ENCODE measurements at regions not wholly inside any gene's neighbourhood (a gene's known extent, or its start where the extent isn't known, plus 50 kb on each side); places are given as distances from the start of the nearest gene placed in this dataset.
"Not testable (repeated sequence)": the region's sequence is repeated elsewhere in the genome, so short reads cannot be mapped to it uniquely, and the experiment has no call there.

DNA sequence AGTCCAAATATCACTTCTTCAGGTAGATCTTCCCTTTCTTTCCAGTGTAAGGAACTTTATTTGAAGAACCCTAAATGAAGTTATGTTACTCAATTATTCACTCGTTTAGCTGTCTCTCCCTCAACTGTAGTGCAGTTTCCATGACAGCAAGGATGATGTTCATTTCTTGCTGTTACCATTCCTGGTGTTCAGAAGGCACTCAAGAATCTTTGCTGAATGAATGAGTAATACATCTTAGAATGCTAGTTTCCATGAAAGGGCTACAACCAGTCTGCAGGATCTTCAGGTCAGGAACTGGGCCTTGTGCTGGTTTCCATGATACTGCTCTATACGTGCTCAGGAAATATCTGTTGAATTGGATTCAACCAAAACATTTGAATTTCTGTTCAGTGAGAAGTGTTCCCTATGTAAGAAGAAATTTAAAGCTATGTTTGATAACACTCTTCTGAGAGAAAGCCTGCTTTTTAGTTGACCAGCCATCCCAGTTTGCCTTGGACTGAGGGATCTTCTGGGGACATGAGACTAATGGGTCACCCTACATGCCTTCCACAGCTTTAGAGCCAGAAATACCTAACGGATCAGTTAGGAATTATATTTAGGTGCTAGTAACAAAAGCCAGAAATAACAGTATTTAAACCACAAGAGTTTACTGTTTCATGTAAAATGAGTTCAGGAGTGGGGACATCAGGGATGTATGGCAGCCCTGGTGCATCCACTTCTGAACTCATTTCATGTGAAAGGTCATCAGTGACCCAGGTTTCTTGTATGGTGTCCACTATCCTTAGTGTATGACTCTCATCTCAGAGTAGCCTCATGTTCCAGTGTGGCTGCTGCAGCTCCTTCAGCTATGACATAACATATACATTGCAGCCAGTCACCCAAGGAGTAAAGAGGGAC is 500.1 kb upstream of the SGCD start:
- H3K4me1 ChIP-seq = no peaks in the 10 kb centered on the region

GRCh38 chr5:155827508-155827815 is 499.5 kb upstream of the SGCD start:
- DNase-seq (ENCODE audit: low spot score in 2 of 2); H3K9me3 ChIP-seq; H3K27me3 ChIP-seq: not testable (repeated sequence)

More for the DNA sequence above, 500.1 kb upstream of the SGCD start:
- H3K4me3 ChIP-seq = no peak overlapping the region
- H3K9me3 ChIP-seq = no peaks in the 10 kb centered on the region
- TF ChIP-seq, protein P1, sequence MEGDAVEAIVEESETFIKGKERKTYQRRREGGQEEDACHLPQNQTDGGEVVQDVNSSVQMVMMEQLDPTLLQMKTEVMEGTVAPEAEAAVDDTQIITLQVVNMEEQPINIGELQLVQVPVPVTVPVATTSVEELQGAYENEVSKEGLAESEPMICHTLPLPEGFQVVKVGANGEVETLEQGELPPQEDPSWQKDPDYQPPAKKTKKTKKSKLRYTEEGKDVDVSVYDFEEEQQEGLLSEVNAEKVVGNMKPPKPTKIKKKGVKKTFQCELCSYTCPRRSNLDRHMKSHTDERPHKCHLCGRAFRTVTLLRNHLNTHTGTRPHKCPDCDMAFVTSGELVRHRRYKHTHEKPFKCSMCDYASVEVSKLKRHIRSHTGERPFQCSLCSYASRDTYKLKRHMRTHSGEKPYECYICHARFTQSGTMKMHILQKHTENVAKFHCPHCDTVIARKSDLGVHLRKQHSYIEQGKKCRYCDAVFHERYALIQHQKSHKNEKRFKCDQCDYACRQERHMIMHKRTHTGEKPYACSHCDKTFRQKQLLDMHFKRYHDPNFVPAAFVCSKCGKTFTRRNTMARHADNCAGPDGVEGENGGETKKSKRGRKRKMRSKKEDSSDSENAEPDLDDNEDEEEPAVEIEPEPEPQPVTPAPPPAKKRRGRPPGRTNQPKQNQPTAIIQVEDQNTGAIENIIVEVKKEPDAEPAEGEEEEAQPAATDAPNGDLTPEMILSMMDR (IDR thresholded peaks at IDR 0.05) = no peak
- no peaks in the 10 kb centered on the region for H3K27me3 ChIP-seq
- no peaks in the 10 kb centered on the region for H3K36me3 ChIP-seq
- no peak overlapping the region for H3K27ac ChIP-seq
- intact Hi-C loops (cut with DNase I; ENCODE audit: low total_unique reads) = no loop called here
- no peak for DNase-seq (ENCODE audit: low spot score in 2 of 2)

DNA sequence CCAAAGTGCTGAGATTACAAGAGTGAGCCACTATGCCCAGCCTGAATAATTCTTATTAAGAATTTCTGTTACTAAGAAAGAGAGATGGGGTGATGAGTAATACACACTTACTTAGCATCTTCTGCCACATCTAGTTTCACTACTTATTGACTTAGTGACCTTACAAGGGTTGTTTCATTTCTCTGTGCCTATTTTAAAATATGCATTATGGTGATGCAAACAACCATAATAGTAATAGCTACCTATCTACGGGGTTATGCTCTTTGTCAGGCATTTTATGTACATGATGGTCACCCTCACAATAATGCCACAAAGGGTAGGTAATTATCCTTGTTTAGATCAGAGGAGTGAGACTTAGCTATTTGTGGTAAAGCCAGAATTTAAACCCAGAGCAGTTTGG is 499.0 kb upstream of the SGCD start:
- H3K4me1 ChIP-seq = no peaks in the 10 kb centered on the region
- TF ChIP-seq POLR2A (IDR thresholded peaks at IDR 0.05) (no peak), POLR2AphosphoS5 (IDR thresholded peaks at IDR 0.05) (no peak)
- TF ChIP-seq, protein P1 (IDR thresholded peaks at IDR 0.05) = no peak
- H3K36me3 ChIP-seq = no peaks in the 10 kb centered on the region
- intact Hi-C loops (cut with DNase I; ENCODE audit: low total_unique reads) = no loop called here
- no peak for DNase-seq (ENCODE audit: low spot score in 2 of 2)
- H3K4me3 ChIP-seq = no peak overlapping the region
- H3K27me3 ChIP-seq = no peaks in the 10 kb centered on the region
- H3K9me3 ChIP-seq = no peaks in the 10 kb centered on the region
- no peak overlapping the region for H3K27ac ChIP-seq

More at GRCh38 chr5:155827508-155827815, 499.5 kb upstream of the SGCD start:
- H3K36me3 ChIP-seq; intact Hi-C loops (cut with DNase I; ENCODE audit: low total_unique reads); H3K4me3 ChIP-seq; H3K4me1 ChIP-seq; H3K27ac ChIP-seq: not testable (repeated sequence)

DNA sequence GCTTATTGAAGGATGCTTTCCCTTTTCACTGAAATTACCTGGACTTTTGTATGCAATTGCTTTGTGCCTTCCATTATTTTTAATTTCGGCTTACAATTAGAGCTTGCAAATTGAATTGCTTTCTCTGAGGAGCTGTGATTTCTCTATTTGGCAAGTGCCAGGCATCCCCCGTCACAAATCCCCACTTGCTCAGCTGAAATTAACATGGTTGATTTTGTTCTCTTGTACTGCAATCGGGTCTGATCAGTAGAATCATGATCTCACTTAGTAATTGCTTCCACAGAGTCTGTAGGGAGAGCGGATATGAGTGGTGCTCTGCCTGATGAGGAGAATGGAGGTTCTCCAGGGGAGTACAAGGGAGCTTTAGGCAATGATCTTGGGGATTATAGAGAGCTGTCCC is 495.5 kb upstream of the SGCD start:
- TF ChIP-seq POLR2AphosphoS5 (IDR thresholded peaks at IDR 0.05) (no peak), POLR2A (IDR thresholded peaks at IDR 0.05) (no peak)
- TF ChIP-seq, protein P1 (IDR thresholded peaks at IDR 0.05) = no peak
- intact Hi-C loops (cut with DNase I; ENCODE audit: low total_unique reads) = no loop called here
- no peak overlapping the region for H3K4me3 ChIP-seq
- H3K27ac ChIP-seq = no peak overlapping the region
- H3K27me3 ChIP-seq = no peaks in the 10 kb centered on the region
- DNase-seq (ENCODE audit: low spot score in 2 of 2) = no peak
- no peaks in the 10 kb centered on the region for H3K4me1 ChIP-seq
- no peaks in the 10 kb centered on the region for H3K9me3 ChIP-seq
- H3K36me3 ChIP-seq = no peaks in the 10 kb centered on the region

GRCh38 chr5:155833287-155833686 is 493.7 kb upstream of the SGCD start:
- H3K9me3 ChIP-seq = no peaks in the 10 kb centered on the region
- no peak overlapping the region for H3K27ac ChIP-seq
- no peaks in the 10 kb centered on the region for H3K4me1 ChIP-seq
- intact Hi-C loops (cut with DNase I; ENCODE audit: low total_unique reads) = no loop called here
- TF ChIP-seq POLR2AphosphoS5 (IDR thresholded peaks at IDR 0.05) (no peak), POLR2A (IDR thresholded peaks at IDR 0.05) (no peak)
- TF ChIP-seq, protein P1 (IDR thresholded peaks at IDR 0.05) = no peak
- H3K27me3 ChIP-seq = no peaks in the 10 kb centered on the region
- no peak overlapping the region for H3K4me3 ChIP-seq
- no peak for DNase-seq (ENCODE audit: low spot score in 2 of 2)
- no peaks in the 10 kb centered on the region for H3K36me3 ChIP-seq
